DND-41 (cell line): ENCODE measurements at regions not wholly inside any gene's neighbourhood (a gene's known extent, or its start where the extent isn't known, plus 50 kb on each side); places are given as distances from the start of the nearest gene placed in this dataset.

Experiments
- EZH2 ChIP-seq: IDR thresholded peaks from 3 replicates; pipeline ENCODE4 v1.6.1; 2012; ENCODE audit warnings: borderline replicate concordance, low read depth, mild to moderate bottlenecking, moderate library complexity, low read length, inconsistent platforms; ENCODE audit not compliant: severe bottlenecking
- TF ChIP-seq, protein P1 (sequence below): IDR thresholded peaks from 2 replicates; pipeline ENCODE4 v1.5.1; 2012; ENCODE audit warnings: borderline replicate concordance, low read length, moderate library complexity, mild to moderate bottlenecking; ENCODE audit not compliant: poor library complexity, severe bottlenecking; ENCODE audit errors: extremely low read depth

DNA sequence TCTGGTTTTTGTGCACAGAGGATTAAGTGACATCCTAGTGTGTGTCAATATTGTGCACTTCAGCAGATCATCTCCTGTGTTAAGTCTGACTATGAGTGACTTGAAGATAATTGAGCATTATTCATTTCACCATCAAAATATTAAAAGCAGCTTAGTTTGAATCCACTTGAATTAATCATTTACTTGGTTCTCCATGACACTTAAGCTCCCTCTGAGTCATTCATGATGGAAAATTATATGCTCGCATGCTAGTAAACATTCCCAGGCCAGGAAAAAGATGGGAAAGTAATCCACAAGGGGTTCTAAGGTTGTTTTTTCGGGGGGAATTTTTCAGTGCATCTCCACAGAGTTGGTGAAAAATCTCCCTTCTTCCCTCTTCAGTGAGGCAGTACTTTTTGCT lies 97.2 kb upstream of the EOLA2 start:
- TF ChIP-seq, protein P1, sequence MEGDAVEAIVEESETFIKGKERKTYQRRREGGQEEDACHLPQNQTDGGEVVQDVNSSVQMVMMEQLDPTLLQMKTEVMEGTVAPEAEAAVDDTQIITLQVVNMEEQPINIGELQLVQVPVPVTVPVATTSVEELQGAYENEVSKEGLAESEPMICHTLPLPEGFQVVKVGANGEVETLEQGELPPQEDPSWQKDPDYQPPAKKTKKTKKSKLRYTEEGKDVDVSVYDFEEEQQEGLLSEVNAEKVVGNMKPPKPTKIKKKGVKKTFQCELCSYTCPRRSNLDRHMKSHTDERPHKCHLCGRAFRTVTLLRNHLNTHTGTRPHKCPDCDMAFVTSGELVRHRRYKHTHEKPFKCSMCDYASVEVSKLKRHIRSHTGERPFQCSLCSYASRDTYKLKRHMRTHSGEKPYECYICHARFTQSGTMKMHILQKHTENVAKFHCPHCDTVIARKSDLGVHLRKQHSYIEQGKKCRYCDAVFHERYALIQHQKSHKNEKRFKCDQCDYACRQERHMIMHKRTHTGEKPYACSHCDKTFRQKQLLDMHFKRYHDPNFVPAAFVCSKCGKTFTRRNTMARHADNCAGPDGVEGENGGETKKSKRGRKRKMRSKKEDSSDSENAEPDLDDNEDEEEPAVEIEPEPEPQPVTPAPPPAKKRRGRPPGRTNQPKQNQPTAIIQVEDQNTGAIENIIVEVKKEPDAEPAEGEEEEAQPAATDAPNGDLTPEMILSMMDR, result no peak
- TF ChIP-seq EZH2, result no peak
